ENCODE measurements at regions not wholly inside any gene's neighbourhood (a gene's known extent, or its start where the extent isn't known, plus 50 kb on each side); places are given as distances from the start of the nearest gene placed in this dataset.

GRCh38 chr6:155509743-155510475 is 54.3 kb upstream of the NOX3 start:
- no peak for DNase-seq
- H3K36me3 ChIP-seq (ENCODE audit: control insufficient read depth in 3 of 3, insufficient read depth in 2 of 3, low read depth in 1 of 3, low read length in 3 of 3), result no peaks in the 10 kb centered on the region
- H3K4me1 ChIP-seq (ENCODE audit: control insufficient read depth in 3 of 3, insufficient read depth in 2 of 3, low read depth in 1 of 3, low read length in 2 of 3), result no peaks in the 10 kb centered on the region
- 69 to 85% (median 75%) methylated on average over 2 of the region's 2 CpGs for WGBS, 3 donors
- H3K9me3 ChIP-seq (ENCODE audit: control insufficient read depth in 2 of 2, insufficient read depth in 1 of 2, low read depth in 1 of 2, low read length in 1 of 2), result no peaks in the 10 kb centered on the region
- no peak overlapping the region for H3K27ac ChIP-seq (ENCODE audit: low read depth in 1 of 3, low read length in 2 of 3)
- H3K4me3 ChIP-seq (ENCODE audit: low read depth in 1 of 3, low read length in 3 of 3), result no peak overlapping the region
- no peaks in the 10 kb centered on the region for H3K27me3 ChIP-seq (ENCODE audit: control insufficient read depth in 3 of 3, insufficient read depth in 3 of 3, low read length in 3 of 3)
- FAIRE-seq, result no peak

GRCh38 chr6:155505608-155505989 is 50.0 kb upstream of the NOX3 start:
- Histone ChIP-seq H3K4me1 (ENCODE audit: control insufficient read depth in 3 of 3, insufficient read depth in 2 of 3, low read depth in 1 of 3, low read length in 2 of 3) (no peaks in the 10 kb centered on the region), H3K4me3 (ENCODE audit: low read depth in 1 of 3, low read length in 3 of 3) (no peak overlapping the region), H3K27me3 (ENCODE audit: control insufficient read depth in 3 of 3, insufficient read depth in 3 of 3, low read length in 3 of 3) (no peaks in the 10 kb centered on the region), H3K36me3 (ENCODE audit: control insufficient read depth in 3 of 3, insufficient read depth in 2 of 3, low read depth in 1 of 3, low read length in 3 of 3) (no peaks in the 10 kb centered on the region), H3K9me3 (ENCODE audit: control insufficient read depth in 2 of 2, insufficient read depth in 1 of 2, low read depth in 1 of 2, low read length in 1 of 2) (peaks cover 0 to 2% of the 10 kb centered on the region in 2 donors), H3K27ac (ENCODE audit: low read depth in 1 of 3, low read length in 2 of 3) (no peak overlapping the region)
- DNase-seq (no peak), FAIRE-seq (no peak)
- WGBS, 3 donors, result 64 to 86% (median 78%) methylated on average over 2 of the region's 2 CpGs
